DND-41 (cell line): ENCODE measurements at regions not wholly inside any gene's neighbourhood (a gene's known extent, or its start where the extent isn't known, plus 50 kb on each side); places are given as distances from the start of the nearest gene placed in this dataset.

Experiments
- ATAC-seq: fragments of 200-7000 bp; cut with Tn5 transposase; 3 replicates; pipeline ENCODE4 v1.9.1; 2021; ENCODE audit warnings: low read depth; ENCODE audit not compliant: insufficient read depth
- DNase-seq: peaks from one replicate; pipeline ENCODE4 v3.0.0-alpha.2; 2020
- H2AFZ ChIP-seq: 2 replicates; pipeline ENCODE4 v1.6.0; 2012; ENCODE audit warnings: low read depth, low read length
- H3K27ac ChIP-seq: 2 replicates; pipeline ENCODE4 v1.5.1; 2012; ENCODE audit warnings: low read length, inconsistent platforms
- H3K27me3 ChIP-seq: fragments of 200-600 bp; sonication (generic); 2 replicates; pipeline ENCODE4 v1.6.0; 2012; ENCODE audit warnings: low read length, mild to moderate bottlenecking, inconsistent platforms; ENCODE audit not compliant: insufficient read depth, poor library complexity
- H3K36me3 ChIP-seq: 2 replicates; pipeline ENCODE4 v1.5.1; 2012; ENCODE audit warnings: low read length, inconsistent platforms; ENCODE audit not compliant: insufficient read depth
- H3K4me1 ChIP-seq: 2 replicates; pipeline ENCODE4 v1.5.1; 2012; ENCODE audit warnings: mild to moderate bottlenecking, low read length; ENCODE audit not compliant: insufficient read depth
- H3K4me2 ChIP-seq: 2 replicates; pipeline ENCODE4 v1.6.0; 2012; ENCODE audit warnings: mild to moderate bottlenecking, moderate library complexity, low read length, inconsistent platforms; ENCODE audit not compliant: insufficient read depth
- H3K4me3 ChIP-seq, 2 experiments: fragments of 200-600 bp in 1 of 2; shearing (Covaris generic) in 1 of 2; 2 replicates each; pipeline ENCODE4 v1.5.1; 2012 to 2016; ENCODE audit warnings: inconsistent platforms in 2 of 2, low read length in 2 of 2, mild to moderate bottlenecking in 2 of 2, low read depth in 1 of 2, moderate library complexity in 1 of 2
- H3K79me2 ChIP-seq: 2 replicates; pipeline ENCODE4 v1.6.0; 2012; ENCODE audit warnings: low read length, inconsistent platforms; ENCODE audit not compliant: insufficient read depth
- H3K9ac ChIP-seq: 2 replicates; pipeline ENCODE4 v1.6.0; 2012; ENCODE audit warnings: low read depth, mild to moderate bottlenecking, inconsistent platforms, low read length, moderate library complexity
- H3K9me3 ChIP-seq: 2 replicates; pipeline ENCODE4 v1.5.1; 2012; ENCODE audit warnings: low read length, moderate library complexity, mild to moderate bottlenecking, inconsistent platforms; ENCODE audit not compliant: insufficient read depth, severe bottlenecking
- H4K20me1 ChIP-seq: 2 replicates; pipeline ENCODE4 v1.6.0; 2012; ENCODE audit warnings: low read length; ENCODE audit not compliant: insufficient read depth
- EZH2 ChIP-seq: IDR thresholded peaks from 3 replicates; pipeline ENCODE4 v1.6.1; 2012; ENCODE audit warnings: borderline replicate concordance, low read depth, mild to moderate bottlenecking, moderate library complexity, low read length, inconsistent platforms; ENCODE audit not compliant: severe bottlenecking
- TF ChIP-seq, protein P1 (sequence below): IDR thresholded peaks from 2 replicates; pipeline ENCODE4 v1.5.1; 2012; ENCODE audit warnings: borderline replicate concordance, low read length, moderate library complexity, mild to moderate bottlenecking; ENCODE audit not compliant: poor library complexity, severe bottlenecking; ENCODE audit errors: extremely low read depth

DNA sequence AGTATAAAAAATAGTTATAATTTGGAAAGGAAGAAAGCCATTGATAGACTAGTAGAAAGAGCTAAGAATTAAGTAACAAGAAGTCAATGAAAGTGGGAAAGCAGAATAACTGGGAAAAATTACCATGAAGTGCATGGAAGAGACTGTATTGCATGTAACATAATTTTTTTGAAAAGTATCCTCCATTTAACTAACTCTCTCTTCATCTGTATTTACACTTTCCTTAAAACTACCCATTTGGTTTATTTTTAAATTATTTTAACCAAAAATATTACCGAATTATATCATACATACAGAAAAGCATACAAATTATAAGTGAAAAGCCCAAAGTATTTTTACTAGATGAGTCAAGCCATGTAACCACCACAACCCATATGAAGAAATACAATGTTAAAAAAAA, 1009.9 kb upstream of the SEMA6D start:
- TF ChIP-seq EZH2 = no peak
- TF ChIP-seq, protein P1, sequence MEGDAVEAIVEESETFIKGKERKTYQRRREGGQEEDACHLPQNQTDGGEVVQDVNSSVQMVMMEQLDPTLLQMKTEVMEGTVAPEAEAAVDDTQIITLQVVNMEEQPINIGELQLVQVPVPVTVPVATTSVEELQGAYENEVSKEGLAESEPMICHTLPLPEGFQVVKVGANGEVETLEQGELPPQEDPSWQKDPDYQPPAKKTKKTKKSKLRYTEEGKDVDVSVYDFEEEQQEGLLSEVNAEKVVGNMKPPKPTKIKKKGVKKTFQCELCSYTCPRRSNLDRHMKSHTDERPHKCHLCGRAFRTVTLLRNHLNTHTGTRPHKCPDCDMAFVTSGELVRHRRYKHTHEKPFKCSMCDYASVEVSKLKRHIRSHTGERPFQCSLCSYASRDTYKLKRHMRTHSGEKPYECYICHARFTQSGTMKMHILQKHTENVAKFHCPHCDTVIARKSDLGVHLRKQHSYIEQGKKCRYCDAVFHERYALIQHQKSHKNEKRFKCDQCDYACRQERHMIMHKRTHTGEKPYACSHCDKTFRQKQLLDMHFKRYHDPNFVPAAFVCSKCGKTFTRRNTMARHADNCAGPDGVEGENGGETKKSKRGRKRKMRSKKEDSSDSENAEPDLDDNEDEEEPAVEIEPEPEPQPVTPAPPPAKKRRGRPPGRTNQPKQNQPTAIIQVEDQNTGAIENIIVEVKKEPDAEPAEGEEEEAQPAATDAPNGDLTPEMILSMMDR = no peak
- DNase-seq = no peak
- Histone ChIP-seq H3K79me2 (no peaks in the 10 kb centered on the region), H3K27me3 (no peaks in the 10 kb centered on the region), H3K36me3 (no peaks in the 10 kb centered on the region), H3K4me1 (no peaks in the 10 kb centered on the region), H3K27ac (no peak overlapping the region), H3K4me3 (no peak overlapping the region), H3K9me3 (no peaks in the 10 kb centered on the region), H3K4me2 (no peak overlapping the region), H3K9ac (no peak overlapping the region), H4K20me1 (no peaks in the 10 kb centered on the region), H2AFZ (no peak overlapping the region)
- no peak for ATAC-seq

DNA sequence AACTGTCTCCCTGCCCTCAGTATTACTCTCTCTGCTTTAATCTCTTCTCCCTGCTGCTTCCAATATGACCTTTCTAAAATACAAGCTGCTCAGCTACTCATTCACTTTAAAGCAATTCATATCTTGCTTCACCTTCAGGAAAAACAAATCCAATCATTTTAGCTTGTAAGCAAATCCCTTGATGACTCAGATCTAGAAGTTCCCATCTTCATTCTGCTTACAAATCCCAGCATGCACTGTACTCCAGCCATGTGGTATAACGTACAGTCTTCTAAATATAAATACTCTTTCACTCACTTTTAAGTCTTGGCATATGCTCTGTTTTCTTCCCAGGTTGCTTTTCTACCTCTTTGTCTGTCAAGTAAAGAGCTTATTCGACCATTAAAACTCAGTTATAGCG, 1009.1 kb upstream of the SEMA6D start:
- DNase-seq (no peak), ATAC-seq (no peak)
- no peaks in the 10 kb centered on the region for H3K27me3 ChIP-seq
- no peaks in the 10 kb centered on the region for H4K20me1 ChIP-seq
- no peak overlapping the region for H2AFZ ChIP-seq
- no peaks in the 10 kb centered on the region for H3K9me3 ChIP-seq
- no peak overlapping the region for H3K4me3 ChIP-seq
- no peaks in the 10 kb centered on the region for H3K36me3 ChIP-seq
- no peak overlapping the region for H3K27ac ChIP-seq
- no peaks in the 10 kb centered on the region for H3K4me1 ChIP-seq
- H3K9ac ChIP-seq = no peak overlapping the region
- TF ChIP-seq EZH2 = no peak
- TF ChIP-seq, protein P1 = no peak
- H3K4me2 ChIP-seq = no peak overlapping the region
- H3K79me2 ChIP-seq = no peaks in the 10 kb centered on the region

DNA sequence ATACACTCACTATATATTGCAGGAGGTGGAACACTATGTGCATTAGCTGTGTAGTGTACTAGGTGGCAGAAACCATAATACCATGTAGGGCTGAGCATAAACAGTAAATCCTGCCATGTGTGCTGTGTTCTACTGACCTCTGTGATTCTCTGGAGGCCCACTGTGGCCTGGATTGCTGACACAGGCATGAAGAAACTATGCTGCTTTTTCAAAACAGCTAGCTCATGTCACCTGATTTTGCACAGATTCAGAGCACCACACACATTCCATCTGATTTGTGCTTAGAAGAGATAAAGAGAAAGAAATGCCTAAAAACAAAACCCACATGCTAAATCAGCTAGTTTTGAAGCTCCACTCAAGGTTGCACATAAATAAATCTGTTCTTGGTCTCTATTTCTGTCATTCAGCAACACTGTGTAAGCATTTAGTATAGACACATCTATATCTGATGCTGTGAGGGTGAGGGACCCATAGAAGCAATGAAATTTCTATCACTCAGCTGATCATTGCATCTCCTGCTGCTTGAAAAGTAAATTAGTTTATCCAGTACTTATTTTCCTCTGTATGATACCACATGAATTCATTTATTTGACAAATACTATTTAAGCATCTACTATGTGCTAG, 1007.7 kb upstream of the SEMA6D start:
- H3K9ac ChIP-seq = no peak overlapping the region
- no peaks in the 10 kb centered on the region for H3K9me3 ChIP-seq
- H3K27me3 ChIP-seq = no peaks in the 10 kb centered on the region
- no peak overlapping the region for H3K4me2 ChIP-seq
- TF ChIP-seq, protein P1 = no peak
- no peak for TF ChIP-seq EZH2
- H3K79me2 ChIP-seq = no peaks in the 10 kb centered on the region
- no peaks in the 10 kb centered on the region for H4K20me1 ChIP-seq
- no peak overlapping the region for H3K4me3 ChIP-seq
- no peak overlapping the region for H3K27ac ChIP-seq
- ATAC-seq (no peak), DNase-seq (no peak)
- no peaks in the 10 kb centered on the region for H3K36me3 ChIP-seq
- H3K4me1 ChIP-seq = no peaks in the 10 kb centered on the region
- no peak overlapping the region for H2AFZ ChIP-seq
